ENCODE measurements at regions not wholly inside any gene's neighbourhood (a gene's known extent, or its start where the extent isn't known, plus 50 kb on each side); places are given as distances from the start of the nearest gene placed in this dataset.

- TF ChIP-seq, protein P1, sequence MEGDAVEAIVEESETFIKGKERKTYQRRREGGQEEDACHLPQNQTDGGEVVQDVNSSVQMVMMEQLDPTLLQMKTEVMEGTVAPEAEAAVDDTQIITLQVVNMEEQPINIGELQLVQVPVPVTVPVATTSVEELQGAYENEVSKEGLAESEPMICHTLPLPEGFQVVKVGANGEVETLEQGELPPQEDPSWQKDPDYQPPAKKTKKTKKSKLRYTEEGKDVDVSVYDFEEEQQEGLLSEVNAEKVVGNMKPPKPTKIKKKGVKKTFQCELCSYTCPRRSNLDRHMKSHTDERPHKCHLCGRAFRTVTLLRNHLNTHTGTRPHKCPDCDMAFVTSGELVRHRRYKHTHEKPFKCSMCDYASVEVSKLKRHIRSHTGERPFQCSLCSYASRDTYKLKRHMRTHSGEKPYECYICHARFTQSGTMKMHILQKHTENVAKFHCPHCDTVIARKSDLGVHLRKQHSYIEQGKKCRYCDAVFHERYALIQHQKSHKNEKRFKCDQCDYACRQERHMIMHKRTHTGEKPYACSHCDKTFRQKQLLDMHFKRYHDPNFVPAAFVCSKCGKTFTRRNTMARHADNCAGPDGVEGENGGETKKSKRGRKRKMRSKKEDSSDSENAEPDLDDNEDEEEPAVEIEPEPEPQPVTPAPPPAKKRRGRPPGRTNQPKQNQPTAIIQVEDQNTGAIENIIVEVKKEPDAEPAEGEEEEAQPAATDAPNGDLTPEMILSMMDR (IDR thresholded peaks at IDR 0.05), result no peak
- no peak for TF ChIP-seq POLR2A (IDR thresholded peaks at IDR 0.05)
These were observed 355.0 kb downstream of the DRD1 start for GRCh38 chr5:175088963-175089362.

Data from Peyer's patch (tissue), 4 donors.